Mammary epithelial cell (primary cell): ENCODE measurements at regions not wholly inside any gene's neighbourhood (a gene's known extent, or its start where the extent isn't known, plus 50 kb on each side); places are given as distances from the start of the nearest gene placed in this dataset.
"Not testable (repeated sequence)": the region's sequence is repeated elsewhere in the genome, so short reads cannot be mapped to it uniquely, and the experiment has no call there.

ENCODE experiments used
- EZH2 ChIP-seq: IDR thresholded peaks from 2 replicates; pipeline ENCODE4 v1.6.1; 2012; ENCODE audit warnings: low read length, inconsistent platforms, borderline replicate concordance
- TF ChIP-seq, protein P1 (sequence below), 2 donors: IDR thresholded peaks in 1 of 2; conservative IDR thresholded peaks in 1 of 2; 2 replicates each; pipeline ENCODE4 v1.5.1; 2011 to 2012; ENCODE audit warnings: inconsistent platforms in 2 of 2, low read length in 2 of 2, mild to moderate bottlenecking in 2 of 2, control low read depth in 1 of 2, low read depth in 1 of 2; ENCODE audit not compliant: insufficient read depth in 1 of 2; ENCODE audit errors: extremely low read depth in 1 of 2

DNA sequence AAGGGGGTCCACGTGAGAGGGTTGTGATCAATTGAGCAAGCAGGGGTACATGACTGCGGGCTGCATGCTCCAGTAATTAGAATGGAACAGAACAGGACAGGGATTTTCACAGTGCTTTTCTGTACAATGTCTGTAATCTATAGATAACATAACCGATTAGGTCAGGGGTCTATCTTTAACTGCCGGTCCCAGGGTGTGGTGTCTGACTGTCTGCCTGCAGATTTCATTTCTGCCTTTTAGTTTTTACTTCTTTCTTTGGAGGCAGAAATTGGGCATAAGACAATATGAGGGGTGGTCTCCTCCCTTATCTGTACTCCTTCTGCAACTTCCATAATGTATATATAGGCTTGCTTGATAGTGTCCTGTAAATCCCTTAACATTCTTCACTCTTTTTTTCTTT, 75.0 kb upstream of the WAC start:
- TF ChIP-seq, protein P1, sequence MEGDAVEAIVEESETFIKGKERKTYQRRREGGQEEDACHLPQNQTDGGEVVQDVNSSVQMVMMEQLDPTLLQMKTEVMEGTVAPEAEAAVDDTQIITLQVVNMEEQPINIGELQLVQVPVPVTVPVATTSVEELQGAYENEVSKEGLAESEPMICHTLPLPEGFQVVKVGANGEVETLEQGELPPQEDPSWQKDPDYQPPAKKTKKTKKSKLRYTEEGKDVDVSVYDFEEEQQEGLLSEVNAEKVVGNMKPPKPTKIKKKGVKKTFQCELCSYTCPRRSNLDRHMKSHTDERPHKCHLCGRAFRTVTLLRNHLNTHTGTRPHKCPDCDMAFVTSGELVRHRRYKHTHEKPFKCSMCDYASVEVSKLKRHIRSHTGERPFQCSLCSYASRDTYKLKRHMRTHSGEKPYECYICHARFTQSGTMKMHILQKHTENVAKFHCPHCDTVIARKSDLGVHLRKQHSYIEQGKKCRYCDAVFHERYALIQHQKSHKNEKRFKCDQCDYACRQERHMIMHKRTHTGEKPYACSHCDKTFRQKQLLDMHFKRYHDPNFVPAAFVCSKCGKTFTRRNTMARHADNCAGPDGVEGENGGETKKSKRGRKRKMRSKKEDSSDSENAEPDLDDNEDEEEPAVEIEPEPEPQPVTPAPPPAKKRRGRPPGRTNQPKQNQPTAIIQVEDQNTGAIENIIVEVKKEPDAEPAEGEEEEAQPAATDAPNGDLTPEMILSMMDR (conservative IDR thresholded peaks at IDR 0.05 in 1 of 2, IDR thresholded peaks at IDR 0.05 in 1 of 2; ENCODE audit: extremely low read depth in 1 of 2, insufficient read depth in 1 of 2, low read depth in 1 of 2, low read length in 2 of 2): not testable (repeated sequence)
- TF ChIP-seq EZH2: not testable (repeated sequence)
